ENCODE measurements at regions not wholly inside any gene's neighbourhood (a gene's known extent, or its start where the extent isn't known, plus 50 kb on each side); places are given as distances from the start of the nearest gene placed in this dataset.

DNA sequence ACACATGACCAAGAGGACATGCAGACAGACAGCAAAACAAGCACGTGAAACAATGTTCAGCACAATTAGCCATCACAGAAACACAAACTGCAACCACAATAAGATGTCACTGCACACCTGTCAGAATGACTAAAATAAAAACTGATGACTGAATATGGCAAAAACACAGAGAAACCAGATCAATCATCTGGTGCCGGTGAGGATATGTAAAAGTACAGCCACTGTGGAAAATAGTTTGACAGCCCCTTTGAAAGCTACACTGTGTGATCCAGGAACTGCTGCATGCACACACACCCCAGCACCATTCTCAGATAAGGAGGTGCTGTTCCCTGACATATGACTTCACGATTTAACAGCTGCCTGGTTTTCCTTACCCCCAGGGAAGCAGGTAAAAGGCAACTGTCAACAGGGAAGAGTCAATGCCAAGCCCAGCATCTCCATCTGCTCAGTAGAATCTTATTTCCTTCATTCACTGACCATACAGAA, 238.1 kb upstream of the HSFY2 start:
- TF ChIP-seq, protein P1, sequence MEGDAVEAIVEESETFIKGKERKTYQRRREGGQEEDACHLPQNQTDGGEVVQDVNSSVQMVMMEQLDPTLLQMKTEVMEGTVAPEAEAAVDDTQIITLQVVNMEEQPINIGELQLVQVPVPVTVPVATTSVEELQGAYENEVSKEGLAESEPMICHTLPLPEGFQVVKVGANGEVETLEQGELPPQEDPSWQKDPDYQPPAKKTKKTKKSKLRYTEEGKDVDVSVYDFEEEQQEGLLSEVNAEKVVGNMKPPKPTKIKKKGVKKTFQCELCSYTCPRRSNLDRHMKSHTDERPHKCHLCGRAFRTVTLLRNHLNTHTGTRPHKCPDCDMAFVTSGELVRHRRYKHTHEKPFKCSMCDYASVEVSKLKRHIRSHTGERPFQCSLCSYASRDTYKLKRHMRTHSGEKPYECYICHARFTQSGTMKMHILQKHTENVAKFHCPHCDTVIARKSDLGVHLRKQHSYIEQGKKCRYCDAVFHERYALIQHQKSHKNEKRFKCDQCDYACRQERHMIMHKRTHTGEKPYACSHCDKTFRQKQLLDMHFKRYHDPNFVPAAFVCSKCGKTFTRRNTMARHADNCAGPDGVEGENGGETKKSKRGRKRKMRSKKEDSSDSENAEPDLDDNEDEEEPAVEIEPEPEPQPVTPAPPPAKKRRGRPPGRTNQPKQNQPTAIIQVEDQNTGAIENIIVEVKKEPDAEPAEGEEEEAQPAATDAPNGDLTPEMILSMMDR (IDR thresholded peaks at IDR 0.05): no peak
- no peak for TF ChIP-seq EZH2 (IDR thresholded peaks at IDR 0.05; ENCODE audit: borderline replicate concordance, insufficient read depth, low read depth, low read length, poor library complexity, severe bottlenecking)
